Stomach (tissue), 4 donors: ENCODE measurements at regions not wholly inside any gene's neighbourhood (a gene's known extent, or its start where the extent isn't known, plus 50 kb on each side); places are given as distances from the start of the nearest gene placed in this dataset.

Experiments used
- POLR2A ChIP-seq, 4 donors: fragments of 450-650 bp; IDR thresholded peaks; one replicate each; pipeline ENCODE4 v1.6.1; 2016; ENCODE audit warnings: antibody characterized with exemption in 4 of 4, control low read depth in 2 of 4, mild to moderate bottlenecking in 1 of 4, moderate library complexity in 1 of 4
- TF ChIP-seq, protein P1 (sequence below), 7 experiments: fragments of 450-650 bp in 4 of 7; fragments of 200-600 bp in 3 of 7; sonication (generic) in 3 of 7; IDR thresholded peaks; one replicate each; pipeline ENCODE4 v1.5.1; 2016 to 2019; ENCODE audit warnings: antibody characterized with exemption in 7 of 7, control low read depth in 2 of 7, mild to moderate bottlenecking in 1 of 7

- no peak for TF ChIP-seq POLR2A (IDR thresholded peaks at IDR 0.05)
- TF ChIP-seq, protein P1, sequence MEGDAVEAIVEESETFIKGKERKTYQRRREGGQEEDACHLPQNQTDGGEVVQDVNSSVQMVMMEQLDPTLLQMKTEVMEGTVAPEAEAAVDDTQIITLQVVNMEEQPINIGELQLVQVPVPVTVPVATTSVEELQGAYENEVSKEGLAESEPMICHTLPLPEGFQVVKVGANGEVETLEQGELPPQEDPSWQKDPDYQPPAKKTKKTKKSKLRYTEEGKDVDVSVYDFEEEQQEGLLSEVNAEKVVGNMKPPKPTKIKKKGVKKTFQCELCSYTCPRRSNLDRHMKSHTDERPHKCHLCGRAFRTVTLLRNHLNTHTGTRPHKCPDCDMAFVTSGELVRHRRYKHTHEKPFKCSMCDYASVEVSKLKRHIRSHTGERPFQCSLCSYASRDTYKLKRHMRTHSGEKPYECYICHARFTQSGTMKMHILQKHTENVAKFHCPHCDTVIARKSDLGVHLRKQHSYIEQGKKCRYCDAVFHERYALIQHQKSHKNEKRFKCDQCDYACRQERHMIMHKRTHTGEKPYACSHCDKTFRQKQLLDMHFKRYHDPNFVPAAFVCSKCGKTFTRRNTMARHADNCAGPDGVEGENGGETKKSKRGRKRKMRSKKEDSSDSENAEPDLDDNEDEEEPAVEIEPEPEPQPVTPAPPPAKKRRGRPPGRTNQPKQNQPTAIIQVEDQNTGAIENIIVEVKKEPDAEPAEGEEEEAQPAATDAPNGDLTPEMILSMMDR (IDR thresholded peaks at IDR 0.05): no peak
Measured at GRCh38 chr2:20914771-20915170, 91.9 kb upstream of the LDAH start.
